ENCODE measurements at regions not wholly inside any gene's neighbourhood (a gene's known extent, or its start where the extent isn't known, plus 50 kb on each side); places are given as distances from the start of the nearest gene placed in this dataset.

DNA sequence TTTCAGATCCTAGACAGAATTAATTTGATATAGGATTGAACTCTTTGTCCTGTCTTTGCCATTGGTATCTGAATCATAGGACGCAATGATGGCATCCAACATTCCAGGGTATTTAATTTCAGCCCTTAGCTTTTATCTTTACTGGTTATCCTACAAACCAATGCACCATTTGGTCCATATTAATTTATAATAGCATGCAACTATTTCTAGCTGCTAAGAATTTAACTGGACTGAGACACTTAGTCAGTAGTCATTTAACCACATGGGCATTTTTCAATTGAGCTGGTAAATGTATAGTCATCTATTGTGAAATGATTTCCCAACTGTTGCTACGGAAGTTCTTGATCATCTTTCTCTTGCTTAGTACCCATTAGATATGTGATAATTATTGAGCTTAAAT, 141.1 kb downstream of the CD164 start:
- H3K27ac ChIP-seq, result no peak overlapping the region
- no peak for DNase-seq
- no peak overlapping the region for H3K4me3 ChIP-seq (ENCODE audit: low read depth, low read length)
- TF ChIP-seq, protein P1, sequence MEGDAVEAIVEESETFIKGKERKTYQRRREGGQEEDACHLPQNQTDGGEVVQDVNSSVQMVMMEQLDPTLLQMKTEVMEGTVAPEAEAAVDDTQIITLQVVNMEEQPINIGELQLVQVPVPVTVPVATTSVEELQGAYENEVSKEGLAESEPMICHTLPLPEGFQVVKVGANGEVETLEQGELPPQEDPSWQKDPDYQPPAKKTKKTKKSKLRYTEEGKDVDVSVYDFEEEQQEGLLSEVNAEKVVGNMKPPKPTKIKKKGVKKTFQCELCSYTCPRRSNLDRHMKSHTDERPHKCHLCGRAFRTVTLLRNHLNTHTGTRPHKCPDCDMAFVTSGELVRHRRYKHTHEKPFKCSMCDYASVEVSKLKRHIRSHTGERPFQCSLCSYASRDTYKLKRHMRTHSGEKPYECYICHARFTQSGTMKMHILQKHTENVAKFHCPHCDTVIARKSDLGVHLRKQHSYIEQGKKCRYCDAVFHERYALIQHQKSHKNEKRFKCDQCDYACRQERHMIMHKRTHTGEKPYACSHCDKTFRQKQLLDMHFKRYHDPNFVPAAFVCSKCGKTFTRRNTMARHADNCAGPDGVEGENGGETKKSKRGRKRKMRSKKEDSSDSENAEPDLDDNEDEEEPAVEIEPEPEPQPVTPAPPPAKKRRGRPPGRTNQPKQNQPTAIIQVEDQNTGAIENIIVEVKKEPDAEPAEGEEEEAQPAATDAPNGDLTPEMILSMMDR (IDR thresholded peaks at IDR 0.05; ENCODE audit: low read depth, low read length), result no peak
- no peaks in the 10 kb centered on the region for H3K27me3 ChIP-seq (ENCODE audit: insufficient read depth, low read depth, severe bottlenecking)
- H3K36me3 ChIP-seq, result no peaks in the 10 kb centered on the region
- no peaks in the 10 kb centered on the region for H3K9me3 ChIP-seq (ENCODE audit: severe bottlenecking)

DNA sequence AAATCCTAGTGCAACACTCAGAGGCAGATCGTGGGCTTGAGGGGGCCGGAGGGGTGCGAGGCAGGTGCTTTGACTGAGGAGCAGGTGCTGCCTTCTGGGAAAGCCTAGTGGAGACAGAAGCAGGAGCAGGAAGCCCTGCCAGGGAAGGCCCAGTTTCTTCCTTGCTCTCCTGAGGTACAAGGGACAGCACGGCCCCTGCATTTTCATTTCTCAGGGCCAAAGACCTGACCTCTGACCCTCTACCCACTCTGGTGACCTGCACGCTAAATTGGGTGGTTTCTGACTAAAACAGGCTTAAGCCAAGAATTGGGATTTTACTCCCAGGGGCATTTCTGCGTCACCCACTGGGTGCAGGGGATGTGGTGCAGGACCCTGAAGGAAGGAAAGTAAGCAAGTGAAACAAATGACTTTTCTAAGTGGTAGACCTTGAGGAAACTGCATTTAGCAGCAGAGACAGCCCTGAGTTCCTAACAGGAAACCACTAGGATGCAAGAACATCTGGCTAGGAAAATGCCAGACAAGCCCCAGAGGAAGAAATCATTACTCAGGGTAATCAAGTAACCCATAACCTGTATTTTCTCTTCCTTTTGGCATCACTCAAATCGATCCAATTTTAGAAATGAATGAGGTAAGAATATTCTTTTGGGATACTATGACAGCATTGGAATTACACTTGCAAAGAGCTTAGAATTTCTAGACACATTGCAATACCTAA, 141.7 kb downstream of the CD164 start:
- H3K27me3 ChIP-seq (ENCODE audit: insufficient read depth, low read depth, severe bottlenecking), result no peaks in the 10 kb centered on the region
- TF ChIP-seq, protein P1 (IDR thresholded peaks at IDR 0.05; ENCODE audit: low read depth, low read length), result no peak
- H3K27ac ChIP-seq, result no peak overlapping the region
- no peaks in the 10 kb centered on the region for H3K36me3 ChIP-seq
- H3K9me3 ChIP-seq (ENCODE audit: severe bottlenecking), result no peaks in the 10 kb centered on the region
- no peak overlapping the region for H3K4me3 ChIP-seq (ENCODE audit: low read depth, low read length)
- no peak for DNase-seq

DNA sequence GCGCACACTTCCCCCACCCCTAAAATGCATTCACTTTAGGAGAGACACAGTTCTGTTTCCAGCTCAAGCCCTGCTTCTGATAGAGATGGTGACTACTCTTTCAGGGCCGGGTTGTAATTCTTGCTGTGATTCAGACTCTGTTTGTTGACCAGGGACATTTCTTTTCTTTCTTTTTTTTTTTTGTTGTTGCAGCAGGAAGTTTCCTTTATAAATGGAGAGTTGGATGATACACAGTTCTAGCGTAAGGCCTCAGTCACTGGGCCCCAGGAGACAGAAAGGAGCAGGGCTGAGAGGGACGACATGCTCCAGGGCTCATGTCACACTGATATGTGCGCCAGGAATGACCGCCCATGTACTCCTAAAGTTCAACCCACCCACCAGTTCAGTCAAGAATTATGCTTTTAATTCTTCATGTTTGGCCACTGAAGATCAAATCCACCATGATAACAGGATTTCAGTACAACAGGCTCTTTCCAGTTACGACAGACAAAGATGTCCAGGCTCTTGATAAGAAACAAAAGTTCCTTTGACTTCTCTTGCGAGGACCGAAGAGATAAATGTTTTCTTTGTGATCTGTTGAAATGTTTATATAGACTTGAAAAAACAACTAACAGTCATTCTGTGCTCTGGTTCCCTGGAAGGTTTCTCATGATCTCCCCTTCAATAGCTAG, 142.5 kb downstream of the CD164 start:
- no peak for DNase-seq
- Histone ChIP-seq H3K36me3 (no peaks in the 10 kb centered on the region), H3K9me3 (ENCODE audit: severe bottlenecking) (no peaks in the 10 kb centered on the region), H3K4me3 (ENCODE audit: low read depth, low read length) (no peak overlapping the region), H3K27ac (no peak overlapping the region), H3K27me3 (ENCODE audit: insufficient read depth, low read depth, severe bottlenecking) (no peaks in the 10 kb centered on the region)
- TF ChIP-seq, protein P1 (IDR thresholded peaks at IDR 0.05; ENCODE audit: low read depth, low read length), result no peak

DNA sequence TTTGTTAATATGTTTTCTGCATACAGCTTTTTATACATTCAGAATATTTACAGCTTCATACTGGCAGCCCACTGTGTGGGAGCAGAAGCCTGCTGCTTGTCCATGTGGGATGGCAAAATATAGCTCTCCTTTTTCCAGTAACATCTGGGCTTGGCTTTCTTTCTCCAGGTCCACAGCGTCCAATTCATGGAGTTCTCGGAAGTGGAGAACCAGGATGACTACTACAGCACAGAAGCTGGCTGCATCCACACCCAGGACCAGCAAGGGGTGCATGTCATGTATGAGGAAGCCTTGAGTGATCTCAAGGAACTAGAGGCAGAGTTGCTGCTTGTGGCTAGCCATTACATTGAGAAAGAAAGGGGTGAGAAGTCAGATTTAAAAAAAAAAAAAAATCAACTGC, 143.1 kb downstream of the CD164 start:
- Histone ChIP-seq H3K36me3 (no peaks in the 10 kb centered on the region), H3K4me3 (ENCODE audit: low read depth, low read length) (no peak overlapping the region), H3K27me3 (ENCODE audit: insufficient read depth, low read depth, severe bottlenecking) (no peaks in the 10 kb centered on the region), H3K9me3 (ENCODE audit: severe bottlenecking) (no peaks in the 10 kb centered on the region), H3K27ac (no peak overlapping the region)
- no peak for DNase-seq
- TF ChIP-seq, protein P1 (IDR thresholded peaks at IDR 0.05; ENCODE audit: low read depth, low read length), result no peak

DNA sequence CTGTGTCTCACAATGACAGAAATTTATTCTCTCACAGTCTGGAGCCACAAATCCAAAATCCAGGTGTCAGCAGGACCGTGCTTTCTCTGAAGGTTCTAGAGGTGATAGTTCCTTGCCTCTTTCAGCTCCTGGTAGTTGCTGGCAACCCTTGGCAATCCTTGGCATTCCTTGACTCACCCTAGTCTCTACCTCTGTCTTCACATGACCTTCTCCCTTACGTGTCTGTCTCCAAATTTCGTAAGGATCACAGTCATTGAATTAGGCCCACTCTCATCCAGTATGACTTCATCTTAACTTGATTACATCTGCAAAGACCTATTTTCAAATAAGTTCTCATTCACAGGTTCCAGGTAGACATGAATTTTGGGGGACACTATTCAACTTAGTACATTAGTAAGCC, 143.1 kb downstream of the CEP57L1 start:
- Histone ChIP-seq H3K36me3 (no peaks in the 10 kb centered on the region), H3K27ac (no peak overlapping the region), H3K4me3 (ENCODE audit: low read depth, low read length) (no peak overlapping the region), H3K9me3 (ENCODE audit: severe bottlenecking) (no peaks in the 10 kb centered on the region), H3K27me3 (ENCODE audit: insufficient read depth, low read depth, severe bottlenecking) (no peaks in the 10 kb centered on the region)
- DNase-seq, result no peak
- TF ChIP-seq, protein P1 (IDR thresholded peaks at IDR 0.05; ENCODE audit: low read depth, low read length), result no peak

Data from WERI-Rb-1 (cell line).